ENCODE measurements at regions not wholly inside any gene's neighbourhood (a gene's known extent, or its start where the extent isn't known, plus 50 kb on each side); places are given as distances from the start of the nearest gene placed in this dataset.

DNA sequence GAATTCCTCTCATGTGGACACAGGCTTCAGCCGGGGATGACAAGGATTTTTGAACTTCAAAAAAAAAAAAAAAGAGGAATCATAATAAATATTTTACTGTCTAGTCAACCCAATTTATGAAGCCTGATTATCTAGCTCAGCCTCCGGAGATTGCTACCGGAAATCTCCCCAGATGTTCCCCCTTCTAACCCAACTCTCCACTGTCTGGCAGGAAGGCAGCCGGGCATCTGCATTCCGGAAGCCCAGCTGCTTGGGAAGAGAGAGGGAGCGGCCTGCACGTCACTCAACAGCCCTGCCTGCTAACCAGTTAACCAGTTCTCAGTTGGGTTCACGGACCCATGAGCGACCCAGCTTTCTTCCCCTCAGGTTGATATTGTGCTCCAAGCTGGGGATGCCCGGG lies 87.2 kb upstream of the POU3F3 start:
- DNase-seq (ENCODE audit: low spot score): peak; percentile 42

DNA sequence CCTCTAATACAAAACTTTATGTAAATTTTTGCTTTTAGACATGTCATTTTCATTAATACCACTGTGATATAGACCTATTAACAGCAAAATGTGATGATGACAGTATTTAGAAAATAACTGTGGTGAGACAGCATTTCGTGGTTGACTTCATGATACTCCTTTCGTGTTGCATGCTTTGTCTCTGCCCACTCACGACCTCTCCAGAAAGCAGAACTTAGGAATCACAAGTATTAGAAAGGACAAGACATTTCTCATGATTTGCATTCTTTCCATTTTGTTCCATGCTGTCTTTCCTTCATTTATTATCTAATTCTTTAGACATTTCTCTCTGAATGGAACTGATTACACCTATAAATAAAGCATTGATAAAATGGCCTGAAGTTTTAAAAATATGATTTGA lies 85.2 kb upstream of the POU3F3 start:
- no peak for DNase-seq (ENCODE audit: low spot score)

DNA sequence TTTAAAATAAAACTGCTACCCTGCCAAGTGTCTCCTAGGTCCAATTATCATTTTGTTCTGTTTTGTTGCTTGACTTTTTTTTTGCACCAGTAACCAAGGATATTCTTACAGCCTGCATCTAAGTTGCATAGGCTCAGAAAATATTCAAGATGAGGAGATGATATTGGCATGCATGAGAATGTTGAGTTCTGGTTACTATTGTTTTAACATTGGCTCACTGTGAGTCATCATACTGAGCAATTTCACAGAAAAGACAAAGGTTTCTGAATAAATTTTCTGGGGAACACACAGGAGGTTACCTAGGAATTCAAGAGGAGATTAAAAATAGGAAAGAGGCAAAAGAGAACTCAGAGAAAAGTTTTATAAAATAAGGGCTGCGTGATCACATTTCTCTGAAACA lies 84.8 kb upstream of the POU3F3 start:
- DNase-seq (ENCODE audit: low spot score): peak; percentile 62

DNA sequence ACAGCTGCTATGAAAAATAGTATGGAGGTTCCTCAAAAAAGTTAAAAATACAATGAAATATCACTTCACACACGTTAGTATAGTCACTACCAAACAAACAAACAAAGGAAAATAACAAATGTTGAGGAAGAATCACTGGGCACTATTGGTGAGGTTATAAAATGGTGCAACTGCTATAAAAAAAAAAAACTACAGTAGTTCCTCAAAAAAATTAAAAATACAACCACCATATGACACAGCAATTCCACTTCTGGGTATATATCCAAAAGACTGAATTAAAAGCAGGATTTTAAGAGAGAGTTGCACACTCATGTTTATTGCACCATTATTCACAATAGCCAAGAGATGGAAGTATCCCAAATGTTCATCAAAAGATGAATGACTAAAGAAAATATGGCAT lies 80.9 kb upstream of the POU3F3 start:
- DNase-seq (ENCODE audit: low spot score): no peak

GRCh38 chr2:104774631-104775030 lies 79.3 kb upstream of the POU3F3 start:
- DNase-seq (ENCODE audit: low spot score): no peak

DNA sequence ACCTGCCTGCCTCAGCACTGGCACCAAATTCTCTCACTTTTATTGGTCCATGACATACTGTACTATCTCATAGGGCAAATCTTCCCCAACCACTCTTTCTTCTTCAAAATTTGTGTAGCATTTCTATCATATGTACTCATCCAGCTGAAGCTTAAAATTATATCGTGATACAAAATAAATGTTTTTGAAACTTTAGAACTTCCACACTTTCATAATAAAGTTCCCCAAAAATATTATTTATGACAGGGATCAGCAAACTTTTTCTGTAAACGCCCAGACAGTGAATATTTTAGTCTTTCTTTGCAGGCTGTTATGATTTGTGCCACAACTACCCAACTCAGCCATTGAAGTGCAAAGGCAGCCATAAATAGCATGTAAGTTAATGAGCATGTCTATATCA lies 76.2 kb upstream of the POU3F3 start:
- DNase-seq (ENCODE audit: low spot score): no peak

- no peak for DNase-seq (ENCODE audit: low spot score)
Measured at GRCh38 chr2:104781151-104781550, 72.8 kb upstream of the POU3F3 start.

GRCh38 chr2:104784264-104784663 lies 69.7 kb upstream of the POU3F3 start:
- no peak for DNase-seq (ENCODE audit: low spot score)

DNA sequence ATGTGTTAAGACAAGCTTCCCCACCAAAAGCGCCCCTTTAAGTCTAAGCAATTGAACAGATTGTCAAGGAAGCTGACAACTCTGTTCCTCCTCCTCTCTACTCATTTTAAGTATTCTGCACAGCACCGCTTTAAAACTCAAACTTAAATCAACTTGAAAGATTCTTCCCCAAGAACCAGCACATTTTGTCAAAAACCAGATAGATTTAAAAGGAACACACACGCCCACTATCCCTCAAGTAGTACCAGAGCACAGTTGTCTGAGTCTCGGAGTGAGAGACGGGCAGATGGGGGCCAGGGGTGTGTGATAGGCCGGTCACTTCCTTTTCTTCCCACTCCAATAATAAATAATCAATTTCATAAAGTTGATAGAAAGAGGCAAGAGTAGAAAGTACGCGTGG lies 67.7 kb upstream of the POU3F3 start:
- no peak for DNase-seq (ENCODE audit: low spot score)

DNA sequence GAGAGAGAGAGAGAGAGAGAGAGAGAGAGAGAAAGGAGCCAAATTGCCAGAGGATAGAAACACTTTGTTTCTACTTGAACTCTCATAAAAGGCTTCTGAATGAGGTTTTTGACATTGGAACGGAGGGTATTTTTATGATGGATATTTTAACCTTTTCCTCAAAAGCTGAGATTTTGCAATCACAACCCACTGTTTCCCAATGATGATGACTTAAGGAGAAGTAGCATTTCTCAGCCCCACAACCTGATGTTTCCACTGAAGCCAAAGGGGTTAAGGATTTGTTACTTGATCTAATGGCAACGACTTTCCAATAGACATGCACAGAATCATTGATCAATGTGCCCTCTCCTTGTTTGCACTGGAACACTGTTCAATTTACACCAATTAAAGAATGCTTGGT lies 67.1 kb upstream of the POU3F3 start:
- no peak for DNase-seq (ENCODE audit: low spot score)

- no peak for DNase-seq (ENCODE audit: low spot score)
Measured at GRCh38 chr2:104787298-104788065, 66.4 kb upstream of the POU3F3 start.

DNA sequence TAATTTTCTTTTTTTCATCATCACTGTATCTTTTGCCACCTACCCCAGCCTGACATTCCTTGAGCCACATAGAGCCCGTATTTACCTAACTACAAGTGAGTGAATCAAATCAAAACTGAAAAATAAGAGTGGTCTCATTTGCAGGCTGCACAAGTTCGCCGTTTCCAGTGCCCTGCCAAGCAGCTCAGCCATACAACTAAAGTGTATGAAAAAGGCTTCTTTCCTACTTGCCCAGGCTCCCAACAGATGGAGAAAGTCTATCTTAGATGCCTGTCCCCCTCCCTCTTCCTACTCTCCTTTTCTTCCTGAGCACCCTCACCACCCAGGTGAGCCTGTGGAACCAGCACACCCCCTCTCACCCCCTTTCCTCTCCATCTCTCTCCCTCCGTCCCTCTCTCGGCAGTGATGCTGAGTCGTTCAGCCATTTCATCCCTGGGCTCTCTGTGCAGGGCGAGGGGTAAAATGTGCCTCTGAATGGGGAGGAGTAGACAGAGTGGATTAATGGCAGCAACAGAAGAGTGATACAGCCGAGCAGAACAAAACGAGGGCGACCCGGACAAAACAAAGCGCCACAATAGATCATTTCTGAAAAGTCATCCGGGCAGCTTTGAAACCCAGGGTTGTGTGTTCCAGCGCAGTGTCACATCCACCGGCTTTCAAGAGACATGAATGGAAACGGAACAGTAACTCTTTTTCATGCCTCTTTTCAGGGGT lies 65.0 kb upstream of the POU3F3 start:
- DNase-seq (ENCODE audit: low spot score): no peak

- no peak for DNase-seq (ENCODE audit: low spot score)
Measured at GRCh38 chr2:104790100-104790811, 63.7 kb upstream of the POU3F3 start.

DNA sequence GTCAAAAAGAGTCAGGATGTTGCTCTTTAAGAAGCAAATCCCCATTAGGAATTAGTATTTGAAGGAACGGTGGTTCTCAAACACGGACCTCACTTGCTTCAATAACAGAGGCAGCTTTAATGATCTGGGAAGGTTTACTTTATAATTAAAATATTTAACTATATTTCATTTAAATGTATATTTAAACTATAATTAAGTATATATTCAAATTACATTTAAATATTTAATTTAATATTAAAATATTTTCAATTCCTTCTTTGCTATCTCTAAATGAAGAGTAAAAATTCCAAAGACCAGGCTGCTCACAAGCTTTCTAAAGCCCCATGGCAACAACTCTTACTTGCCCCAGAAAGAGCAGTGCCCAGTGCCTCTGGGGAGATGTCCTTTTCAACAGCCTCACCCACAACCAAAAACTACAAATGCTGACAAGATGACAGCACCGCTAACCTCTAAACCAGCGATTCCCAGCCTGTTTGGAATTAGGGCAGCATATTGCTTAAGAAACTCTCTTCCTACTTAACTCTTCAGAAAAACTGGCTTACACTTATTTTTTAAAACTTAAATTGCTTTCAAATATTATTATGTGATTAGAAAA lies 62.9 kb upstream of the POU3F3 start:
- DNase-seq (ENCODE audit: low spot score): no peak

DNA sequence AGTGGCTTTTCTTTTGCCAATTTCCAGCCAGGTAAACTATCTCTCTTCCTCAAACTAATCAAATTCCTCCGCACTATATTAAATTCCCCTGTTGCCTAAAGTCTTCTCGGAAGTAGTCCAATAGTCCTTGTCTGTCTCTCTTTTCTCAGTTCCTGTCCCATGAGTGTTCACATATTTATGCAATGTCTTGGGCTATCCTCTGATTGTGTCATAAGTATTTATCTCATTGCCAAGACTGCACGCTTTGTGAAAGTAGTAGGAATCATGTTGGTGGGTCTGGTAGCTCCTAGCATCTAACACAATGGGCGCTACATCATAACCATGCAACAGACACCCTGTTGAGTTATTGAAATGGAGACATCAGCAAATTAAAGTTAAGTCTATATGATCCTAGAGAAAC lies 59.9 kb upstream of the POU3F3 start:
- no peak for DNase-seq (ENCODE audit: low spot score)

DNA sequence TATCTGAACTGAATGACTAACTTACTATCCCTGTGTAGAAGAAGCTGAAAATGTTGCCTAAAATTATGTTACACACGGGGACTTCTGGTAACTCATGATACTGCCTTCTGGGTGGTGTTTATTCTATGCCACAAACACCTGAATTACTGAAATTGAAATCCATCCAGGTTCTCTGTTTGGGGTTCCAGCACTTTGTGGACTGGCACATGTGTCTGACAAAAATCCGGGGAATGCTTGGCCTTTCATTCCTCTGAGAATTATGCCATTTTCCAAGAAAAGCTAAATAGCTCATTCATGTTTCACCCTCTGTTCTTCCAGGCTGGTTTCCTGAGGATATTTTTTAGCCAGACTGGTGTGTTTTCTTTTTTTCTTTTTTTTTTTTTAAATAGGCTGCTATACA lies 59.5 kb upstream of the POU3F3 start:
- DNase-seq (ENCODE audit: low spot score): no peak

All from kidney capillary endothelial cell (primary cell).